CD4-positive, alpha-beta T cell (primary cell): ENCODE measurements at regions not wholly inside any gene's neighbourhood (a gene's known extent, or its start where the extent isn't known, plus 50 kb on each side); places are given as distances from the start of the nearest gene placed in this dataset.

ENCODE experiments used
- ATAC-seq: fragments of 200-7000 bp; cut with Tn5 transposase; one replicate; pipeline ENCODE4 v1.10.0; 2022; ENCODE audit warnings: mild to moderate bottlenecking; ENCODE audit not compliant: poor library complexity
- CTCF ChIA-PET: fragments of 350-600 bp; sonication (Branson Sonifier 250); formaldehyde crosslinking; loops from one replicate; lab custom pipeline; 2021; ENCODE audit warnings: antibody characterized with exemption, inconsistent platforms; lab: Charles Lee
- POLR2A ChIA-PET: fragments of 350-600 bp; sonication (Branson Sonifier 250); formaldehyde crosslinking; loops from one replicate; lab custom pipeline; 2021; ENCODE audit warnings: antibody characterized with exemption, inconsistent platforms; lab: Charles Lee
- DNase-seq, 14 experiments: peaks; one replicate each; pipeline ENCODE4 v3.0.0-alpha.2; 2013 to 2020; ENCODE audit warnings: mixed read lengths in 2 of 14
- H3K27ac ChIP-seq, 2 donors: one replicate each; pipeline versions ENCODE4 v1.5.1 to v1.7.0; 2013; ENCODE audit warnings: low read length in 2 of 2, low read depth in 1 of 2, mild to moderate bottlenecking in 1 of 2
- H3K27me3 ChIP-seq, 2 experiments: 1 replicate in 1 of 2; 2 replicates in 1 of 2; pipeline versions ENCODE4 v1.6.1 to v1.7.0; 2013; ENCODE audit warnings: low read length in 2 of 2, control low read depth in 1 of 2, mild to moderate bottlenecking in 1 of 2, moderate library complexity in 1 of 2; ENCODE audit not compliant: insufficient read depth in 2 of 2, control insufficient read depth in 1 of 2
- H3K36me3 ChIP-seq: one replicate; pipeline ENCODE4 v1.6.1; 2013; ENCODE audit warnings: low read length, control low read depth; ENCODE audit not compliant: insufficient read depth
- H3K4me1 ChIP-seq: one replicate; pipeline ENCODE4 v1.6.1; 2013; ENCODE audit warnings: low read length, control low read depth; ENCODE audit not compliant: insufficient read depth
- H3K4me3 ChIP-seq: one replicate; pipeline ENCODE4 v1.5.1; 2013; ENCODE audit warnings: mild to moderate bottlenecking, low read length, moderate library complexity
- H3K9me3 ChIP-seq, 2 experiments: 1 replicate in 1 of 2; 2 replicates in 1 of 2; pipeline versions ENCODE4 v1.6.1 to v1.7.0; 2013; ENCODE audit warnings: low read length in 2 of 2, mild to moderate bottlenecking in 2 of 2, control low read depth in 1 of 2, moderate library complexity in 1 of 2; ENCODE audit not compliant: control insufficient read depth in 1 of 2, insufficient read depth in 1 of 2
- H3K27ac Mint-ChIP-seq: one replicate; pipeline ENCODE4 v1.8.0; 2020; ENCODE audit warnings: mixed read lengths
- H3K27me3 Mint-ChIP-seq: one replicate; pipeline ENCODE4 v1.8.0; 2021; ENCODE audit warnings: mixed read lengths
- H3K36me3 Mint-ChIP-seq: one replicate; pipeline ENCODE4 v1.8.0; 2021; ENCODE audit warnings: low read depth, mixed read lengths
- H3K4me1 Mint-ChIP-seq: one replicate; pipeline ENCODE4 v1.8.0; 2021; ENCODE audit warnings: low read depth, mixed read lengths
- H3K4me3 Mint-ChIP-seq: one replicate; pipeline ENCODE4 v1.8.0; 2020; ENCODE audit warnings: mild to moderate bottlenecking, mixed read lengths
- H3K9me3 Mint-ChIP-seq: one replicate; pipeline ENCODE4 v1.8.0; 2020; ENCODE audit warnings: mixed read lengths
- CTCF ChIP-seq: fragments of 200-600 bp; IDR thresholded peaks from one replicate; pipeline ENCODE4 v1.8.0; 2022; ENCODE audit warnings: antibody characterized with exemption, mild to moderate bottlenecking
- intact Hi-C, 2 experiments: fragments of 100-400 bp; cut with DNase I in 1 of 2; cut with micrococcal nuclease in 1 of 2; formaldehyde crosslinking; loops; one replicate each; pipeline versions ENCODE4 v1.15.1 to v1.9.0; 2023 to 2025; cut with DNase I, micrococcal nuclease

DNA sequence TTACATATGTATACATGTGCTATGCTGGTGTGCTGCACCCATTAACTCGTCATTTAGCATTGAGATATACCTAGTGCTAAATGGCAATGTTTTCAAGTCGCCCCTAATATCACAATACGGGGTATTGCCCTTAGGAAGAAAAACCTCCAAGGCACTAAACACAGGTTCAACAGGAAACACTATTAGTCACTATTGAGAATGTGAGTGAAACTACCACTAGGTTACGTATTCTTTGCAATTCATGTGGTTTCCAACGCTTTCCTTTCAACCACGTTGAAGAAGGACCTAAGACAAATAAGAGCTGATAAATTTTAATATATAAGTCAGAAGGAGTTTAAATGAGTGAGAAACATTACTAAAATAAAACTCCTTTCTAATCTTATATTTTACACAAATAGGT, 134.7 kb upstream of the SPANXN4 start:
- no peak overlapping the region for H3K4me3 Mint-ChIP-seq
- POLR2A ChIA-PET = no interaction called here
- CTCF ChIA-PET = no interaction called here
- Histone ChIP-seq H3K27ac (no peak overlapping the region), H3K4me3 (no peak overlapping the region), H3K4me1 (no peaks in the 10 kb centered on the region), H3K36me3 (no peaks in the 10 kb centered on the region), H3K9me3 (no peaks in the 10 kb centered on the region), H3K27me3 (no peaks in the 10 kb centered on the region)
- no peaks in the 10 kb centered on the region for H3K4me1 Mint-ChIP-seq
- TF ChIP-seq CTCF = no peak
- no peaks in the 10 kb centered on the region for H3K36me3 Mint-ChIP-seq
- no peak overlapping the region for H3K27ac Mint-ChIP-seq
- intact Hi-C loops = no loop called here
- DNase-seq = no peak
- no peak for ATAC-seq
- no peaks in the 10 kb centered on the region for H3K9me3 Mint-ChIP-seq
- no peaks in the 10 kb centered on the region for H3K27me3 Mint-ChIP-seq

DNA sequence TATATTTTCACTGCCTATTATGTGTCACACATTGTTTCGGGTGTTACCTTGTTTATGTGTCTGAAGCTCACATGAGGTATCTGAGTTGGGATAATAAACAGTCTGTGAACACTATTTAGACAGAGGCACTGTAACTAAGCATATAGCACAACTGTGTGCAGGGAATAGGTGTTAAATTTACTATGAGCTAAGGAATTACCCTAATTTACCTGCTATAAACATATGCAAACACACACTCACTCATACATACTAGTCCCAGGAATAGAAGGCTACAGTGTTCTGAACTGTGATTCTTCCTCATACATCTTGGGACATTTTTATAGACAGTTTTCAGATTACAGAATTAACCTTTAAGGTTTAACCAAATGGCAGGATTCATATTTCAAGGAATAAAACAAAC, 127.6 kb upstream of the SPANXN4 start:
- no peak for DNase-seq
- Histone ChIP-seq H3K4me1 (no peaks in the 10 kb centered on the region), H3K9me3 (no peaks in the 10 kb centered on the region), H3K27ac (no peak overlapping the region), H3K27me3 (no peaks in the 10 kb centered on the region), H3K4me3 (no peak overlapping the region), H3K36me3 (no peaks in the 10 kb centered on the region)
- H3K9me3 Mint-ChIP-seq = peaks cover 2% of the 10 kb centered on the region
- H3K4me3 Mint-ChIP-seq = no peak overlapping the region
- no peaks in the 10 kb centered on the region for H3K27me3 Mint-ChIP-seq
- no peaks in the 10 kb centered on the region for H3K4me1 Mint-ChIP-seq
- ChIA-PET POLR2A (no interaction called here), CTCF (no interaction called here)
- no peak for ATAC-seq
- TF ChIP-seq CTCF = no peak
- intact Hi-C loops = no loop called here
- H3K27ac Mint-ChIP-seq = no peak overlapping the region
- no peaks in the 10 kb centered on the region for H3K36me3 Mint-ChIP-seq

GRCh38 chrX:142923201-142923600, 102.5 kb upstream of the SPANXN4 start:
- no peak overlapping the region for H3K27ac Mint-ChIP-seq

More at GRCh38 chrX:142923201-142923600, 102.5 kb upstream of the SPANXN4 start:
- ATAC-seq (no peak), DNase-seq (no peak)
- H3K36me3 Mint-ChIP-seq = no peaks in the 10 kb centered on the region
- no peak overlapping the region for H3K4me3 Mint-ChIP-seq
- POLR2A ChIA-PET = no interaction called here
- CTCF ChIA-PET = no interaction called here
- H3K4me1 Mint-ChIP-seq = no peaks in the 10 kb centered on the region
- no peak overlapping the region for H3K27ac ChIP-seq
- no peaks in the 10 kb centered on the region for H3K27me3 ChIP-seq
- H3K4me1 ChIP-seq = no peaks in the 10 kb centered on the region
- no peak for TF ChIP-seq CTCF
- H3K9me3 Mint-ChIP-seq = peaks cover 5% of the 10 kb centered on the region
- no peaks in the 10 kb centered on the region for H3K36me3 ChIP-seq
- H3K27me3 Mint-ChIP-seq = no peaks in the 10 kb centered on the region
- H3K4me3 ChIP-seq = no peak overlapping the region
- no peaks in the 10 kb centered on the region for H3K9me3 ChIP-seq
- intact Hi-C loops = no loop called here
